ENCODE measurements at regions not wholly inside any gene's neighbourhood (a gene's known extent, or its start where the extent isn't known, plus 50 kb on each side); places are given as distances from the start of the nearest gene placed in this dataset.

GRCh38 chr3:180092889-180093288 lies 56.2 kb upstream of the PEX5L start:
- DNase-seq, result no peak

DNA sequence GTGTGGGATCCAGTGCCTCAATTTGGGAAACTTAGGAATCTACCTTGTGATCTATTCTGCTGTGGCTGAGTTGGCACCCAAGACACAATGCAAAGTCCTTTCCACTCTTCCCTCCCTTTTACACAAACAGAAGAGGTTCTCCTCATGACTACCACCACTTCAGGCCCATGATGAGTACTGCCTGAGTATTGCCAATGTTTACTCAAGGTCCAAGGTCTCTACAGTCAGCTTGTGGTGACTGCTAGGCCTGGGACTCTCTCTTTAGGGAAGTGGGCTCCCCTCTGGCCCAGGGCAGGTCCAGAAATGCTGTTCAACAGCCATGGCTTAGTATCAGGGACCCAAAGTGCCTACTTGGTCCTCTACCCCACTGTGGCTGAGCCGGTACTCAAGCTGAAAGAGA lies 56.8 kb upstream of the PEX5L start:
- DNase-seq, result no peak

- DNase-seq, result no peak
Measured at GRCh38 chr3:180097626-180098025, 60.9 kb upstream of the PEX5L start.

DNA sequence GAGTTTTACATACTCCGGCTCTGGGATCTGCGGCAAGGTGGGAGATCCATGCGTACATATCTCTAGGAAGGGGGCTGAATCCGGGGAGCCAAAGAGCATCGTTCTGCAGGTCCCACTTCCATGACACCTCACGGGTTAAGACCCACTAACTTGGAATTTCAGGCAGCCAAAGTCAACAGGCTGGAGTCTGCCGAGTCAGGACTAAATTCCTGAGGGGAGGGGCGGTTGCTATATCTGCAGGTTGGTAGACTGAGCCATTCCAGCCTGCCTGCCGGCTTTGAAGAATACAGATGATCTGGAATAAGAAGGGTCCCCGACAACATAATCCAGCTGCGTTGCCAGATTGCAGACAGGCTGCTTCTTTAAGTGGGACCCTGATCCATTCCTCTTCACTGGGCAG lies 65.4 kb upstream of the PEX5L start:
- no peak for DNase-seq

DNA sequence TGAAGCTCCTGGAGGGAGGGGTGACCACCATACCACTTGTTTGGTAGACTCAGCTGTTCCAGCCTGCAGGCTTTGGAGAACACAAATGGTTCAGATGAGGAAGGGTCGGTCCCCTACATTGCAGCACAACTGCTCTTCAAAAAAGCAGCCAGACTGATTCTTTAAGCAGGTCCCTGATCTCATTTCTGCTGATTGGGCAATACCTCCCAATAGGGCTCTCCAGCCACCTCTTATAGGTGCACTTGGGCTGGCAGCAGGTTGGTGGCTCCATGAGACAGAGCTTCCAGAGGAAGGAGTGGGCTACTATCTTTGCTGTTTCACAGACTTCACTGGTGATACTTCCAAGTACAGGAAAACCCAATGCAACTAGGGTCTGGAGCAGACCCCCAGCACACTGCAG lies 65.9 kb upstream of the PEX5L start:
- DNase-seq, result no peak

DNA sequence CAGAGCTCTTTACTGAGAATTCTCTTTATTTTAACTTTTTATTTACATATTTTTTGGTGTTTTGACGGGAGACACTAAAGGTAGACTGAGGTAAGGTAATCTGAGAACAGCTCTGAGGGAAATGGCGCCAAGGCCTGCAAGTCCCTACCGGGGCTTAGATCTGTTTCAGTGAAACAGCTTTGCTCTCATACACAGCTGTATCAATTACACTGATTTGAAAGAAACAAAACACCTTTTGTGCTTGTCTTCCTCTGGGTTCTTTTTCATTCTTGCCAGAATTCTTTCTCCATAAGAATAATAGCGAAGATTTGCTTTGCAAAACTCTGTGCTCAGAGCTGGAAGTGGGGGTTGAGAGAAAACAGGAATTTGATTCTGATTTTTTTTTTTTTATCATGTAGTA lies 79.5 kb upstream of the PEX5L start:
- no peak for DNase-seq

DNA sequence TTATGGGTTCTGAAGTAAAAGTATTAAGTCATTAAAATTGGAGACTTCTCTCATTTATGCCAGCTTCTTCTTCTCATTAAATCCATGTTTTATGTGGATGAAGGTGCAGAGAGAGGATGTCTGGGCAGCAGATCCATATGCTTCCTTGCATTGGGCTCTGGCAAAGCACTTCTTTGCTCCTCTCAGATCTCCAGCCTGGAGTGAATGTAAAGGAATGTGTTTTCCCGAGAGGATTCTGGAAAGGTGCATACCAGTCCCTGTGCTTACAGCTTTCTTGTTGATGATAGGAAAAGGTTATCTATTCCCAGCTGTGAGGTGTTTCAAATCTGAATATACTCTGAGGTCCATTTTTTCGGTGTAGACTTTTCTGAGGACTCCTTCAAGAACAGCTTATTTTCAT lies 79.9 kb upstream of the PEX5L start:
- DNase-seq, result peak in 1 of 2 experiments; percentile 35

DNA sequence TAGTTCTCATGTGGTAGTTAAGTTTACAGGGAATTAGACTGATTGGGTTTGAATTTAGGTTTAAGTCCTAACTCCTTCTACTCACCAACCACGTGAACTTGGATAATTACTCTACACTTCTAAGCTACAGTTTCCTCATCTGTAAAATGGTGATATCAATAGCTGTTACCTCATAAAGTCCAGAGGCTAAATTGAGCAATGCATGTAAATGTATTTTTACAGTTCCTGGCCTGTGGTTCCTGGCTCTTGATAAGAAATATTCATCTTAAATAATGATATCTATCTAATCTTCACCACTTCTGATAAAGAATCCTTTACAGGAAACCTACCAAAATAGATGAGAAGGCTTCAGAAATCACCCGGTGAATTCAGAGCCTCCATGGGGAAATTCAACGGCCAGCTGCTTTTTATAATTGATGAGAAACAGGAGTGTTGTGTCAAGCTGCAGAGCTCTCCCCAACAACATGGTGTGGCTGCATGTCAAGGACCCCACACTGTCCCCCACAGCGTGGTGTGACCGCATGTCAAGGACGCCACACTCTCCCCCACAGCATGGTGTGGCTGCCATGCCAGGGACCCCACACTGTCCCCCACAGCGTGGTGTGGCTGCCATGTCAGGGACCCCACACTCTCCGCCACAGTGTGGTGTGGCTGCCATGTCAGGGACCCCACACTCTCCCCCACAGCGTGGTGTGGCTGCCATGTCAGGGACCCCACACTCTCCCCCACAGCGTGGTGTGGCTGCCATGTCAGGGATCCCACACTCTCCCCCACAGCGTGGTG lies 80.8 kb upstream of the PEX5L start:
- no peak for DNase-seq

- no peak for DNase-seq
Measured at GRCh38 chr3:180119567-180119966, 82.8 kb upstream of the PEX5L start.

GRCh38 chr3:180123928-180124327 lies 87.2 kb upstream of the PEX5L start:
- no peak for DNase-seq

DNA sequence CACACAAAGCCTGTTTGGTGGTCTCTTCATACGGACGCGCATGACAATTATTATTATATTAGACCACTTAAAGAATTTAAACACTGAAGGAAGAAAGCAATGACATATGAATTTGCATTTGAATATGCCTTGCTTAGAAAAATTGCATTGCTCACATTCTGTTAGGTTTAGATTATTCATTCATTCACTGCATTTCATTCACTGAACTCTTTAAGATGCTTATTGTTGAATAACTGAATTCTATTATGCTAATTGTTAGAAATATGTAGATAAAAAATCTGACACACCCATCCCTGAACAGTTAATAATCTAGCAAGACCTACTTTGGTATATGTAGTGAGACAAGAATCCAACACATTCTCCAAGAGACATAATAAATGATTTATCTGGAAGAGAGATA lies 94.4 kb upstream of the PEX5L start:
- DNase-seq, result no peak

DNA sequence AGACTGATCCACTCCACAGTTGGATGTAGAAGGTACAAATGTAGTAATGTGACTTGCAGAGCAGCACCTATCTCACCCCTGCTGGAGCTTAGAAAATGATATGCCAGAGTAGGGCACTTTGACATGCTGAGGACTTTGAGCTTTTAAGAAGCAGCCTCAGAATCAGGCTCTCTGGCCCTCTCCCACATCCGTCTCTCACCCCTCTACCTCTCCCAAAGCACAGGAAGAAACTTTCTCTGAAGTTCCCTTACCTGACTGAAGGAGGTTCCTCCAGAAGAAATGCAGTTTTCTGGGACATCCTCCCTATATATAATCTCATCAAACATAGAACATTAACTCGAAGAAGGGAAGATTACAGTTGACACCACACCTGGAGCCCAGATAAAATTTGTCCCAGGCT lies 98.4 kb upstream of the PEX5L start:
- no peak for DNase-seq

DNA sequence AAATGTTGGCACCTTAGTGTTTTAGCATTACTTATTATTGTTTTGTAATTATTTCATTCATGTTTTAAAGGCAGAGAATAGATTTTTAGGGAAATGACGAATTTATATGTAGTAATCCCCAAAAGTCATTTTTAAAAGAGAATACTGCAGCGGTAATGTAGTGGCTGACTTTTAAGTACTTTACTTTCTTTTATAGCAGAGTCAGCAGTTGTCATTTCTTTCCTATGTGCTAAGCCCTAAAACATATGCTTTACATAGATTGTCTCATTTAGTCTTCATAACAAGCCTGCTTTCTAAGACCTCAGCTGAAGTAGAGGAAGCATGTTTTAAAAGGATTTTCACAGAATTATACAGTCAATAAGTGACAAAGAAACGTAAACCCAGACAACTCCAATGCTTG lies 102.1 kb upstream of the PEX5L start:
- DNase-seq, result no peak

DNA sequence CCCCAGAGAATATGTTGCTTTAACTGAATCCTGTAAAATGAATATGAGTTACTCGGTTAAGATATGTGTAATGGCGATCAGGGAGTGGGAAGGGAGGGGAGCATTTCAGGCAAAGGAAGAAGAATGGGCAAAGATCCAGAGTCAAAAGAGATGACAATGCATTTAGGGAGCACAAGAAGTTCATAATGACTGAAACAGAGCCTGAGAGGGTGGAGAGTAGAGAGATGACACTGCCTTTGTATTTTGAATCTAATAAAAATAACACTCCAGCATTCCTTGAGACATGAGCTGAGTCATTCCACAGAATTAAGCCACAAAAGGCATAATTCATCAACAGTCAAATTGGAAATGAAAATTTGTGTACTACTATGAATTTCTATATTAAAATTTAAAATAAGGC lies 105.3 kb upstream of the PEX5L start:
- DNase-seq, result no peak

DNA sequence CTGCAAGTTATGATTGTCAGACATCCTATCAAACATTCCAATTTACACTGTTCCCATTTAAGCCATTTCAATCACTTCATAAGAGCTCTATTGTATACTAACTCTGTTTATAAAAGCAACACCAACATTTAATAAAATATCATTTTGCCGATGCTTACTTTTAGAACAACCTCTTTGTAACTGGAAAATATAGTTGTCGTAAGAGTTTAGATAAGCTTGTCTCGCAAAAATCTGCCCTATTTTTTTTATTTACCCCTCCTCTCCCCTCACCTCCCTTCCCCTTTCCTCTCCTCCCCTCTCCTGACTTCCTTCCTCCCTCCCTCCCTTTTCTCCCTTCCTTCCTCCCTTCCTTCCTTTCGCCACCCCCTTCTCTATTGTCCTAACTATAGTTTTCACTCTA lies 105.7 kb upstream of the PEX5L start:
- no peak for DNase-seq

GRCh38 chr3:180161770-180162169 lies 125.0 kb upstream of the PEX5L start:
- DNase-seq, result no peak

DNA sequence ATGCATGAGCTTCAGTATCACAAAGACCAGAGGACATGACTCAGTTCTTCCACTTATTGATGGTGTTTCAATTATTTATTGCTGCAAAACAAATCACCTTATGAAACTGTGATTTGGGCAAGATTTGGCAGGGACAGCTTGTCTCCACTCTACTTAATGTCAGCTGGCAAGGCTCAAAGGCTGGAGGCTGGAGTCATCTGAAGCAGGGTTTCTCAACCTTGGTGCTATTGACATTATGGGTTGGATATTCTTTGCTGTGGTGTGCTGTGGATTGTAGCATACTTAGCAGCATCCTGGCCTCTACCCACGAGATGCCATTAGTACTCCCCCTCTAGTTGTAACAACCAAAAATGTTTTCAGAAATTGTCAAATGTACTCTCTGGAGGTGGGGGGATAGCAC lies 138.8 kb upstream of the PEX5L start:
- DNase-seq, result no peak

- no peak for DNase-seq
Measured at GRCh38 chr3:180176059-180176458, 139.3 kb upstream of the PEX5L start.

DNA sequence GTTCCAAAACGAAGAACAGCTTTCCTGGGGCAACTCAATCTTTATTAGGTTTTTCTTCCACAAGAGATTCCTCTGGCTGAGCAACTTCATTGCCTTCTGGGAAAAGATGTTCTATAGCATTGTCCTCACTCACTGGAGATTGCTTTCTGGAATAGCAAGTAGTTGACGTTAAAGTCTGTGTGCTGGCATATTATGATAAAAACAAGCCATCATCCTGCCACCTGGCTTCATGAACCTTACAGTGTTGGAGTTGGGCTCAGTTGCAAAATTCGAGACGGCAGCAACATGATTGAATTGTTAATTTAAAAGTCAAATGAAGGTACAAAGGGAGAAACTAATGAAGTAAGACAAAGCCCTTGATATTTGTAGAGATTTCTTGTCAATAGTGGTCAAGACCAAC lies 140.5 kb upstream of the PEX5L start:
- DNase-seq, result no peak

DNA sequence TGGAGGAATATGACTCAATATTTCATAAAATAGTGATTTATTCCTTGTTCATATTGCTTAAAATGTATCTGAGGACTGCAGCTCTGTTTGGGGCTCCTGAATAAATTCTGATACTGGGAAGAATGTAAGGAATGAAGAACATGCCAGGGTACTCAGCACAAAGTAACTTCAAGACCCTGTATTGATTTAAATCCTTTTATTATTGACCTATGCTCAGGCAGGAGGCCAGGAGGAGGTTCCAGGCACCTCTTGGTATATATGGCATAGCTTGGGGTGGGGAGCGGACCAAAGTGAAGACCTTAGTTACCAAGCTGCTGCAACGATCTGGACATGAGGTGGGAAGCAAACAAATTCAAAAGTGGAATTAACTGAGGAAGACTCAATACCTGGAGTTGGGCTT lies 142.8 kb upstream of the PEX5L start:
- no peak for DNase-seq

DNA sequence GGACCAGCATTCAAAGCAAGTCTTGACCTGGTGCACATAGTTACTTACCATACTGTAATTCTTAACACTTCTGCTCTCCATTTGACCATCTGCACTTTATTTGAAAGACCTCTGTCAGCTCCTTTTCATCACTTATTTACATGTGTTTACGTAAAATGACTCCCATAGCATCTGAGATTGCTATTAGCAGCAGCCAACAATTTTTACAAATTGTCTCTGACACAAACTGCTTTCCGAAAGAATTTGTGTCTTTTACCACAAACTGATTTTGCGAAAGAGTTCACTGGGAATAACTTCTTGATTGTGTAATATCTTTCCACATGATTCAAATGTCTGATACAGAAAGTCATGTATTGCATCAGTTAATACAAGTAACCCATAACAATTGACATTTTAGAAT lies 144.1 kb upstream of the PEX5L start:
- DNase-seq, result no peak

- DNase-seq, result no peak
Measured at GRCh38 chr3:180181387-180181786, 144.7 kb upstream of the PEX5L start.

GRCh38 chr3:180183346-180183745 lies 146.6 kb upstream of the PEX5L start:
- DNase-seq, result peak in 1 of 2 experiments; percentile 9

- no peak for DNase-seq
Measured at GRCh38 chr3:180184816-180185215, 148.1 kb upstream of the PEX5L start.

- peak in 1 of 2 experiments; percentile 68 for DNase-seq
Measured at GRCh38 chr3:180185650-180186049, 148.9 kb upstream of the PEX5L start.
